ENCODE measurements at regions not wholly inside any gene's neighbourhood (a gene's known extent, or its start where the extent isn't known, plus 50 kb on each side); places are given as distances from the start of the nearest gene placed in this dataset.

DNA sequence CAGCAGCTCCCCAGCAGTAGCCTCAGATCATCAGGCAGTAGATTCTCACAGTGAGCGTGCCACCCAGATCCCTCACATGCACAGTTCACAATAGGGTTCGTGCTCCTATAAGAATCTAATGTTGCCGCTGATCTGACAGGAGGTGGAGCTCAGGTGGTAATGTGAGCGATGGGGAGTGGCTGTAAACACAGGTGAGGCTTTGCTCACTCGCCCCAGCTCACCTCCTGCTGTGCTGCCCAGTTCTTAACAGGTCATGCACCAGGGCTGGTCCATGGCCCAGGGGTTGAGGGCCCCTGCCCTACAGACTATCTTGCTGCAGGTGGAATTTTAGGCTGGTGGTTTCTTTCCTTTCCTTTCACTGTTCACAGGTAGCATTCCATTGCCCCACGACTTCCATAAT is 100.2 kb downstream of the MRPL36 start:
- Histone ChIP-seq H3K4me3 (no peak overlapping the region), H3K4me1 (no peaks in the 10 kb centered on the region), H3K27me3 (peaks cover 0 to 45% (median 18%) of the 10 kb centered on the region in 7 donors), H3K36me3 (no peaks in the 10 kb centered on the region), H3K9me3 (no peaks in the 10 kb centered on the region), H3K27ac (no peak overlapping the region)
- intact Hi-C loops (cut with DNase I), result no loop called here
- DNase-seq (no peak), ATAC-seq (no peak)
- 84% methylated on average over 6 of the region's 6 CpGs for WGBS, 2 donors
- TF ChIP-seq, protein P1, sequence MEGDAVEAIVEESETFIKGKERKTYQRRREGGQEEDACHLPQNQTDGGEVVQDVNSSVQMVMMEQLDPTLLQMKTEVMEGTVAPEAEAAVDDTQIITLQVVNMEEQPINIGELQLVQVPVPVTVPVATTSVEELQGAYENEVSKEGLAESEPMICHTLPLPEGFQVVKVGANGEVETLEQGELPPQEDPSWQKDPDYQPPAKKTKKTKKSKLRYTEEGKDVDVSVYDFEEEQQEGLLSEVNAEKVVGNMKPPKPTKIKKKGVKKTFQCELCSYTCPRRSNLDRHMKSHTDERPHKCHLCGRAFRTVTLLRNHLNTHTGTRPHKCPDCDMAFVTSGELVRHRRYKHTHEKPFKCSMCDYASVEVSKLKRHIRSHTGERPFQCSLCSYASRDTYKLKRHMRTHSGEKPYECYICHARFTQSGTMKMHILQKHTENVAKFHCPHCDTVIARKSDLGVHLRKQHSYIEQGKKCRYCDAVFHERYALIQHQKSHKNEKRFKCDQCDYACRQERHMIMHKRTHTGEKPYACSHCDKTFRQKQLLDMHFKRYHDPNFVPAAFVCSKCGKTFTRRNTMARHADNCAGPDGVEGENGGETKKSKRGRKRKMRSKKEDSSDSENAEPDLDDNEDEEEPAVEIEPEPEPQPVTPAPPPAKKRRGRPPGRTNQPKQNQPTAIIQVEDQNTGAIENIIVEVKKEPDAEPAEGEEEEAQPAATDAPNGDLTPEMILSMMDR (IDR thresholded peaks at IDR 0.05), result no peak

DNA sequence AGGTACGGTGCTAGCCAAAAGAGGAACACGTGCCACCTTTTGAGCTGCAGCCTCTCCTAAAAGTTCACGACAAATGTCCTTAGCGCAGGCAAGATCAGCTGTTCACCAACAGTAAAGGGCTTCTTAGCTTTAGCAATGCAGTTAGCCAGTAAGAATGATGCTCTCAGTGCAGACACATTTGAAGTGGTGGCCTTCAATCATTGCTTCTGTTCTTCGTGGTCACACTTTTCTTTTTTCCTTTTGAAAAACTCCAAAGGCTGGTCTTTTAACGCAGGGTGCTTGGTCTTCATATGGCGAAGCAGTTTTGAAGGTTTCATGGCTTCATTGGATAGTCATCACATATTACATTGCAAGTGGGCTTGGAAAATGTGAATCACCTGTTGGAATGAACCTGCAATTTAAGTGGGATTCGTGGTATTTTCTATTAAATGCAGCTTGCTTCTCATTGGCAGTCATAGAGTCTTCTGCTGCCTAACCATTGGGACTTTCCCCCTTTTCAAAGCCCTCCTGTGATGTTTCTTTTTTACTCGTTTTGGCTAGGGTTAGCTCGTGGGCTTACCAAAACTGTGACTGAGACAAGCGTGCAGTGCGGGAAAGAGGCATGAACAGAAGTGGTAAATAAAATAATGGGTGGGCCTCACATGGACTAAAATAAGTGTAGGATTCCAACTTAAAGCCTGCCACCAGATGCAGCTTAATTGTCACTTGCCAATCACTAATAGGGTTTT is 100.9 kb downstream of the MRPL36 start:
- TF ChIP-seq, protein P1 (IDR thresholded peaks at IDR 0.05), result no peak
- Histone ChIP-seq H3K9me3 (no peaks in the 10 kb centered on the region), H3K4me3 (no peak overlapping the region), H3K36me3 (no peaks in the 10 kb centered on the region), H3K4me1 (no peaks in the 10 kb centered on the region), H3K27me3 (peaks cover 0 to 40% (median 14%) of the 10 kb centered on the region in 7 donors), H3K27ac (no peak overlapping the region)
- ATAC-seq (no peak), DNase-seq (no peak)
- intact Hi-C loops (cut with DNase I), result no loop called here
- WGBS, 2 donors, result 83 to 85% methylated on average over 12 of the region's 12 CpGs

DNA sequence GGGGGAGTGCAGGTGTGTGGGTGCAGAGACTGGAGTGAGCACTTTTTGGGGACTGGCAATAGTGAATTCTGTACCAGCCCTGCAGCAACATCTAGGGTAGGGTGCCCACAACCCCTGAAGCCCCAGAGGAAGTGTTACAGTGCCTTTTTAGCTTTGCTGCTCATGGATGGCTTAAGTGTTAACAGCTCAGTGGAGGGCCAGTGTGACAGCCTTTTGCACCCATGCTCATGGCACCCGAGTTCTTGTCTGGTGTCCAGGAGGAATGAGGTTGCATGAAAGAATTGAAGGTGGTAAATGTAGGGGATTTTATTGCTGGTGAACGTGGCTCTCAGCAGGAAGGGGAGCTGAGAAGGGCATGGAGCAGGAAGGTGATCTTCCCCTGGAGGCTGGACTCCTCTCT is 107.3 kb downstream of the MRPL36 start:
- intact Hi-C loops (cut with DNase I), result no loop called here
- Histone ChIP-seq H3K4me1 (no peaks in the 10 kb centered on the region), H3K36me3 (no peaks in the 10 kb centered on the region), H3K27ac (no peak overlapping the region), H3K4me3 (no peak overlapping the region), H3K9me3 (peaks cover 0 to 23% (median 9%) of the 10 kb centered on the region in 11 donors), H3K27me3 (peaks cover 0 to 17% (median 4%) of the 10 kb centered on the region in 7 donors)
- no peak for DNase-seq
- 65 to 68% methylated on average over 2 of the region's 2 CpGs for WGBS, 2 donors
- ATAC-seq, result no peak
- TF ChIP-seq, protein P1 (IDR thresholded peaks at IDR 0.05), result no peak

DNA sequence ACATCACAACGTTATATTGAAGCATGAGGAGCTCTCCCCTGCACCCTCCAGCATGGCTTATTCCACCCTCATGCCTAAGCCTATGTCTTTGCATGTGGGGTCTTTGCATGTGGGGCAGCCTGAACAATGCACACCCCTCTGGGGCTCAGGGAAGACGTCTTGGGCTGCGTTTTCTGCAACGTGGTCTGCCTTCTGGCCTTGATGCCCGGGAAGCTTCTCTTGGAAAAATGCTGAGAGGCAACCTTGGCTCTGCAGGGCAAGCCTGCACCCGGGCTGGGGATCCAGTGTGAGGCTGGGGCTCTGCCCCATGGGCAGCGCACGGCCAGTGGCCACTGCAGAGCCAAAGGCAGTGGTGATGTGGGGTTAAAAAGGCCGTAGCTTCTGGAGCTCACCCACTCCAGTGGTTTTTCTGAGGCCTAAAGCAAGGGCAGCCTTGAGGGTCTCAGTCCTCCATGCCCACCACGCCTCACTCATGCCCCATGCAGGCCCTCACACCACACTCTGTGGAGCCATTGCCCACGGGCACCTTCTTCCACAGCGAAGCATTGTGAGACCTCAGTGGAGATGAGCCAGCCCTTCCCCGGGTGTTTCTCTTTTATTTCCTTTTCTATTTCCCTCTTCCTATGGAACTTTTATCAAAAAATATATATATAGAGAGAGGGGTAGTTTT is 112.2 kb downstream of the MRPL36 start:
- no peak for DNase-seq
- H3K36me3 ChIP-seq, result no peaks in the 10 kb centered on the region
- peaks cover 0 to 30% (median 5%) of the 10 kb centered on the region in 7 donors for H3K27me3 ChIP-seq
- H3K4me3 ChIP-seq, result no peak overlapping the region
- intact Hi-C loops (cut with DNase I), result no loop called here
- peaks cover 0 to 23% (median 9%) of the 10 kb centered on the region in 11 donors for H3K9me3 ChIP-seq
- no peaks in the 10 kb centered on the region for H3K4me1 ChIP-seq
- no peak for ATAC-seq
- TF ChIP-seq, protein P1 (IDR thresholded peaks at IDR 0.05), result no peak
- no peak overlapping the region for H3K27ac ChIP-seq
- 76 to 77% methylated on average over 13 of the region's 13 CpGs for WGBS, 2 donors

Data from heart right ventricle (tissue), 16 donors.